Hematopoietic multipotent progenitor cell (in vitro differentiated cells): ENCODE measurements at regions not wholly inside any gene's neighbourhood (a gene's known extent, or its start where the extent isn't known, plus 50 kb on each side); places are given as distances from the start of the nearest gene placed in this dataset.

Experiments used
- DNase-seq, 3 donors: peaks; one replicate each; pipeline ENCODE4 v3.0.0-alpha.2; 2011 to 2015; ENCODE audit warnings: low read depth in 2 of 3, low spot score in 2 of 3

DNA sequence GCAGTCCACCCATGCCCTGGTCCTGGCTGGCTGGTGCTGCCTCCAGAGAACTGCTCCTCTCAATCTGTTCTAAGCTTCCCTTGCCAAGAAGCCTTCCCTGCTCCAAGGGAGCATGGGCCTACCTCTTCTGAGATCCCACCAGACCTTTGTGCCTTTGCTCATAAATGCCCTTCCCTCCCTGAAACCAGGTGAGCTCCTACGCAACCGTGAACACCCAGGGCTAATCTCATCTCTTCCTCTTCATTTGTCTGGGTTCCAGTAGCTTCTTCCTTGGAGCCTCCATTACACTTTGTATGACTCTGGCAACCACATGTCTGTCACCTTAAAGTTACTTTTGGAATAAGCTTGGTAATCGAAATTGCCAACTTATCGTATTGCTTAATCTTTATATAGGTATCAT lies 270.6 kb downstream of the PBX3 start:
- no peak for DNase-seq

DNA sequence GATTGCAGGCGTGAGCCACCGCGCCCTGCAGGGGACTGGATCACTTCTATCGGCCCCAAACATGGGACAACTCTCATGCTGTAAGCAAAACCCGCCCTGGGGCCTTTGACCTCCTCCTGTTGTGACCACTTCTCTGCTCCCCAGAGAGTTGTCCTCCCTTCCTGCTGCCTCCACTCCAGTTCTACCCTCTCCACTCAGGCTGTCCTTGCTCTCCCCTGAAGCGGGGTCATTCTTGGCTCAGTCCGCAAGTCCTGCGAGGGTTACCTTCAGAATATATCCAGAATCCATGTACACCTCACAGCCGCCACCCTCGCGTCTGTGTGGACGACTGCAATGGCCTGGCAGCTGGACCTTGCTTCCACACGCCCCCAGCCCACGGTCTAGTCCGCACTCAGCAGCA lies 273.7 kb downstream of the PBX3 start:
- no peak for DNase-seq

DNA sequence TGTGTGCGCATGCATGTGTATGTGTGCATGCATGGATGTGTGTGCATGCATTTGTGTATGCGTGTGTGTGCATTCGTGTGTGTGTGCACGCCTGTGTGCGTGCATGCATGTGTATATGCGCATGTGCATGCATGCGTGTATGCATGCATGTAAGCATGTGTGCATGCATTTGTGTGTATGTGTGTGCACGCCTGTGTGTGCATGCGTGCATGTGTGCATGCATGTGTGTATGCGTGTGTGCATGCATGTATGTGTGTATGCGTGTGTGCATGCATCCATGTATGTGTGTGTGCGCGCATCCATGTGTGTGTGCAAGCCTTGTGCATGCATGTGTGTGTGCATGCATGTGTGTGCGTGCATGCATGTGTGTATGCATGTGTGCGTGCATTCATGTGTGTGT lies 276.8 kb downstream of the PBX3 start:
- DNase-seq, result no peak

DNA sequence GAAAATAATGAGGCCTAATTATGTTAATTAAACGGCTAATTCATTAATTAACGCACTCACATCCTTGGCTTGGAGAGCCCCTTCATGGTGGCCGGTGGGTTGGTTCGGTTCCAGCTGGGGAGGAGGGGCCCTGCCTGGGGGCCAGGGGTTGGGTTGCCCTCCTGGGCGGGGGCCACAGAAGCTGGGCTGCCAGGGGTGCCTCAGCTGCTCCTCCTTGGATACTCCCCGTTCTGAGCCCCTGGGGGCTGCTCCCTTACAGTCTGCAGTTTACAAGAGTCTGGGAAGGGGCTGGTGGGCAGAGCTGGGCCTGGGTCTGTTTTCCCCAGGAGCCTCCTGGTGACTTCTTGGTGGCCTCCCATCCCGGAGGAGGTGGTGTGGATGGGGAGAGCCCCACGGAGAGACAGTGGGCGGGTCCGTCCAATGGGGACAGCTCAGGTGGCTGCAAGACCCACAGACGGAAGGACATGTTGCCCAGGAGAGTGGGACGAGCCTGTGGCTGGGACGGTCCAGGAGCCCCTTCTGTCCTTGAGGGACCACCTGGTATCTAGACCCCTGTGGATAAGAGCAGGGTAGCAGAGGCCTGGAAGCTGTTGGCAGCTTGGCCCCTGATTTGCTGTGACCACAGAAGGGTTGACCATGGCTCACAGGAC lies 277.5 kb downstream of the PBX3 start:
- DNase-seq, result no peak

DNA sequence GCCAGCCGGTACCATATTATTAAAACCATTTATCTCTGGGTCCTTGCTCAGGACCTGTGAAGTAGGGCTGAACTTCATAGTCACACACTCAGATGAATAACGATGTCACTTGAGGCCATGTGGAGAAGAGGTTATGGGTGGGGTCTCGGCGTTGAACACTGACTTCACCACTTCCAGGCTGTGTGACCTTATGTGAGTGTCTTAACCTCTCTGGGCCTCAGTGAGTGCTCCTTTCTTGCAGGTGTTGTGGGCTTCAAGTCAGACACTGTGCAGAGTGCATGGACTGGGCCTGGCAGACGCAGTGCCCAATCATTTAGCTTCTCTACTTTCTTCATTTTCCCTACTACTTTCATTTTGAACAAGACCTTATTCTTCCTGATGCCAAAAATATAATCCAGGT lies 278.8 kb downstream of the PBX3 start:
- DNase-seq, result no peak

DNA sequence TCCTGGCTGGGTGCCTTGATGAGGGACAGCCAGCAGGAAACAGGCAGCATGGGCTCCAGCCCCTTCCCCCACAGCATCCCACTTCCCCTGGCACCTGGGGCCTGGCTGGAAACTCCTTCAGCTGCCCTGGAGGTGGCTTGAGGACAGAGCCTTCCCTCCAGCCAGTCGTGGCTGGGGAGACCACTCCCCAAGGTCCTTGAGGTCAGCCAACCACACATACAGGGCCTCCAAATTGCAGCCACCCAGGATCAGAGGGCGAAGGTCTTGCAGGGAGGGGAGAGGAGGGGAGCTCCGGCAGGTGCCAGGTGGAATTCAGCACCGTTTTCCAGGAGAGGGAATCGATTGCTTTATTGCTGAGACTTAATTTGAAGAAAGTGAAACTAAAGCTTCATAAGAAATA lies 280.4 kb downstream of the PBX3 start:
- no peak for DNase-seq

DNA sequence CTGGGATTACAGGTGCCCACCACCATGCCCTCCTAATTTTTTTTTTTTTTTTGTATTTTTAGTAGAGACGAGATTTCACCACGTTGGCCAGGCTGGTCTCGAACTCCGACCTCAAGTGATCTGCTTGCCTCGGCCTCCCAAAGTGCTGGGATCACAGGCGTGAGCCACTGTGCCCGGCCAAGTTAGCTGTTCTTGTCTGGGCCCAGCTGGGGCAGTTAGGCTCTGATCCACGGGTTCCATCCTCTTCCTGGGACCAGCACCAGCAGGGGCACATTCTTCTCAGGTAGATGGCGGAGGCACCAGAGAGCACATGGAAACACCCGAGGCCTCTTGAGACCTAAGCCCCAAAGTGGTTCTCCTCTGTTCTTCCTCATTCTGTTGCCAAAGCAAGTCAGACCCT lies 281.6 kb downstream of the PBX3 start:
- no peak for DNase-seq

DNA sequence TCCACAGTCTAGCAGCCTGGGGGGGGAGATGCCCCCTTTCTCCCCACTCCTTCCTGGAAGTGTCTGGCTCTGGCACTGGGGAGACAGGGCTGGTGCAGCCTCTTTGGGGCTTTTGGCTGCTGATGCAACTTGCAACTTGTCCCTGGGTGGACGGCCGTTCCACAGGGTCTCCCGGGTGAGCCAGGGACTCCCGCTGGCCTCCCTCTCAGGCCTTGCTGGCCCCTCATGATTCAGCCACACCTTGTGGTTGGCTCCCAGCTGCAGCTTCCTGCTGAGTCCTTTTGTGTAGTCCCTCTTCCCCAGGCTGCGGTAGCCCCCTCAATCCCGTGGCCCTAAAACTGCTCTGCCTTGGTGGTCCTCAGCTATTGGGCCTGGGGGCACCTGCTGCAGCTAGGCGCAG lies 283.5 kb downstream of the PBX3 start:
- no peak for DNase-seq

DNA sequence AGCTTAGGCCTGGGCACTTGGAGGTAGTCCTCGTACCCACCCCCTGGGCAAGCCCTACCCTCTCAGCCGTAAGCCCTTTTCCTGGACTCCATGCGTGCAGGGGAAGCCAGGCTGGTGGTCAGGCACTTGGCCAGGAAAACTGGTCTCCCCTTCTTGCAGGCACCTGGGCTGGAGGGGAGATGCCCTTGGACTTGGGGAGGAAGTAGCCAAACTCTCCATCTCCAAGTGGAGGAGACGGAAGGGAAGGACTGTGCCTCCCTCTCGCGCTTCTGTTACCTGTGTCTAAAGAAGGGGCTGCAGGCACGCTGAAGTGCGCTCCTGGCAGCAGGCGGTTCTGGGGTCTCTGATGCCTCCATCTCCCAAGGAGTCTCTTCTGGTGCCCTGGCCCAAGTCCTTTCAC lies 283.9 kb downstream of the PBX3 start:
- no peak for DNase-seq

DNA sequence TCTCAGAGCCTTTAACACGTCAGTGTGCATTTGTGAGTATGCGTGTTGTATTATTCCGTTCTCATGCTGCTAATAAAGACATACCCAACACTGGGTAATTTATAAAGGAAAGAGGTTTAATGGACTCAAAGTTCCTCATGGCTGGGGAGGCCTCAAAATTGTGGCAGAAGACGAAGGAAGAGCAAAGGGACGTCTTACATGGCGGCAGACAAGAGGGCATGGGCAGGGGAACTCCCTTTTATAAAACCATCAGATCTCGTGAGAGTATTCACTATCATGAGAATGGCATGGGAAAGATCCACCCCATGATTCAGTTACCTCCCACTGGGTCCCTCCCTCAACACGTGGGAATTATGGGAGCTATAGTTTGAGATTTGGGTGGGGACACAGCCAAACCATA lies 285.0 kb downstream of the PBX3 start:
- no peak for DNase-seq

DNA sequence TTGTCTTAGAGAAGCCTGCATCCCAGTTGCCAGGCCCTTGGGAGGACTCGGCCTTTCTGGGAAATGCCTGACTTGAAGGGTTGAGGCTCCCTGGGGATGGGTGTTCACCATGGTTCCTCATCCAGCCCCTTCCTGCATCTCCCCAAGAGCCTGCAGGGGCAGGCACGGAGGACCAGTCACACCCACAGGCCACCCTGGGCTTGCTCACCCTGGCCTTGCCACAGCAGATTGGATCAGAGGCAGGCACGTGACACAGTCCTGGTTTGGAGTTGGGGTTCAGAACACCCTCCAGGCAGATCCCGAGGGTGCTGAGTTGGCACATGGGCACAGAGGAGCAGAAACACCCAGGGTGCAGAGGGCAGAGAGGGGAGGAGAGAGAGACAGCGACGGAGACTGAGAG lies 286.1 kb downstream of the PBX3 start:
- no peak for DNase-seq

DNA sequence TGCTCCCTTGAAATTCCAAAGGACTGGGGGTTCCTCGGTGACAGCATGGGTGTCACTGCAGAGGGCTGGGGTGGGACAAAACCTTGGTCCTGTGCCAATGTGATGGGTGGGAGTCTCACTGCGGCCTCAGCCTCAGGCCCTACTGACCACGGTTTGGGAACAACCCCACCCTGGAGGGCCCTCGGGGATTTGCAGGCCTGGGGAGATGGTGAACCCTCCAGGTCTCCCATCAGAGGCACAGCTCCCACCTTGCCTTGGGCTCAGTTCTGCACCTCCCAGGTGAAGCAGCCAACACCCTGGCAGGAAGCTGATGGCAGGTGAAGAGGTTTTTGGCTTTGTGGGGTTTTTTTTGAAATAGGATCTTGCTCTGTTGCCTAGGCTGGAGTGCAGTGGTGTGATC lies 286.8 kb downstream of the PBX3 start:
- no peak for DNase-seq

DNA sequence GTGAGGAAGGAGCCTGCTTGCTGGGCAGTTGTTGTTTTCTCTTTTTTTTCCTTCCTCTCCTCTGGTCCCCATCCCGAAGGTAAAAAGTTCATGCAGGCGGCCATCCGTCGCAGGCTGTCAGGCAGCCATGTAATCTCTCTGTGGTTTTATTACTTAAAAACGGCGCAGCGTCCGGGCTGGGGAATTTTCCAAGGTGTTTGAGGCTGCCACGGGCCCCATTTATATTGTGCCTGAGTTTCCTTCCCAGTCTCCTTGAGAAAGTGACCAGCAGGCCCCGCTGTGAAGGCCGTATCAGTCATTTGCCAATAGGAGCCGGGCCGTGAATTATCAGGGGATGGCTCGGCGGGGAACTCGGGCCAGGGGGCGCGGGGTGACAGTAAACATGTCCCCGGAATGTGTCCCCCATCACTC lies 289.7 kb downstream of the PBX3 start:
- DNase-seq, result no peak

DNA sequence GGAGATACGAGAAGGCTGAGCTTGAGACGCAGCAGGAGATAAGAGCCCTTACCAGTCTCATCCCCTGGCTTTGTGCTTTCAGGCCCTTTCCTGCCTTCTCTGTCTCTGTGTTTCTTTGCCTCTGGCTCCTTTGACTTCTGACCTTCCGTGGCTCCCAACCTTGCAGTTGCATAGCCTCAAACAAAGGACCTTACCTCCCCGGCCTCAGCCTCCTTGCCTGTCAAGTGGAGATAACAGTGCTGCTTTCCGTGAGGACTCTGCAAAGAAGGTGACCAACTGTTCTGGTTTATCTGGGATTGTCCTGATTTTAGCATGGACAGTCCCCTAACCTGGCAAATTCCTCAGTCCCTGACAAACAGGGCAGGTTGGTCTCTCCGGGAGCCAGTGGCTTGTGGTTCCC lies 287.8 kb upstream of the MVB12B start:
- no peak for DNase-seq

DNA sequence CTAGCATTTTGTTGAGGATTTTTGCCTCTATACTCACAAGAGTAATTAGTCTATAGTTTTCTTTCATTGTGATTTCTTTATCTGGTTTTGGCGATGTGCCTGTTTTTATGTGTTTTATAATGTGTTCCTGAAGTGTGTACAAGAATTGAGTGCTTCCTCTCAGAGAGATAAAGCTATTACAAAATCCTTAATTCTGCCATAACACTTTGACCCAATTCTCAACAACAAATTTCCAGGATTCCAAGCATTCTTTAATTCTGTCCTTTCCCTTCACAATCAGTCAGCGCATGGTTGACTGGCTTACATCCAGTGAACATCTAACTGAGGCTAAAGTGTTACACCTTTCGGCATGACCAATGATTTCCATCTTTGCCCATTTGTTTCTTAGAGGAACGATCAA lies 282.9 kb upstream of the MVB12B start:
- no peak for DNase-seq

DNA sequence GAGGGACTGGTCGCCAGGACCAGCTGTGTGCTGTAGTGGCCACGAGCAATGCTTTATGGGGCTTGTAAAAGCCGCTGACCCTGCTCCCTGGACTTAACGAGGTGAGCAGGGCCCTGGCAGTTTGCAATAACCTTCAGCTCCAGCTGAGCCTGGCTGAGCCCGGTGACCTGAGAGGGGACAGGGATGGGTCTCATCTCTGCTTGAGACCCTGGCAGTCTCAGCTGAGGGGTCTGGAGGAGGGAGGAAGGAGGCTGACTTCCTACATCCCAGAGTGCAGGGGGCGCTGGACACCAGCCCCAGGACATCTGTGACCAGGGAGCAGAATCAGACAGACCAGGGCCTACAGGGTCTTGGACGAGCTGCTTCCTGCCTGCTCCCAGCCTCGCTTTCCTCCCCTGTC lies 277.5 kb upstream of the MVB12B start:
- no peak for DNase-seq

DNA sequence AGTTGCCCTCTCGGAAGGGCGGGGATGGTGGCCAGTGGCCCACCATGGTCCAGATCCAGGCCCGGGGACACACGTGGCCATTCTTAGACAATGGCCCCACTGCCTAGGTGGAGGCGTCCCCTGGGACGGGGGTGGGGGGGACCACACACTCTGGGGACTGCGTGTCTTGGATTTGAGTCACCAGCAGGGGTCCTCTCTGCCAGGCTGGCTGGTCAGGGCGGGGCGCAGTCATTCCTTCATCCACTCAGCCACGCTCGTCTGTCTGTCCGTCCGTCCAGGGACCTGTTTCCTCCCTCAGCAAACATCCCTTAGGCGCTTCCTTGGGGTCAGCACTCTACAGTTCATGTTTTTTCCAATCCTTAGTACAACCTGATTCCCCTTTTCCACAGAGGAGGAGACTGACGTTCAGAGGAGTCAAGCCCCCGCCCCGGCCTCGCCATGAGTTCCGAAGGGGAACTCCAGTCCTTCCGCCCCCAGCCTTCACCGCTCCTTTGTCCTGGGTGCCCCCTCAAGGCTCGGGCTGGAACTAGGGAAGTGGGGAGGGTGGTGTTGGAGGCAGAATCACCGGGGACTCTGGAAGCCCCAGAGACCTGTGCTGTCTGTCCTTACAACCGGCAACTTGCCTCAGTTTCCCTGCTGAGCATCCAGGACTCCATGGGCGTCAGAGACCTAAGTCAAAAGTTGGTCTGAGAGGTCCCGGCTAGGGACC lies 276.6 kb upstream of the MVB12B start:
- DNase-seq, result no peak

DNA sequence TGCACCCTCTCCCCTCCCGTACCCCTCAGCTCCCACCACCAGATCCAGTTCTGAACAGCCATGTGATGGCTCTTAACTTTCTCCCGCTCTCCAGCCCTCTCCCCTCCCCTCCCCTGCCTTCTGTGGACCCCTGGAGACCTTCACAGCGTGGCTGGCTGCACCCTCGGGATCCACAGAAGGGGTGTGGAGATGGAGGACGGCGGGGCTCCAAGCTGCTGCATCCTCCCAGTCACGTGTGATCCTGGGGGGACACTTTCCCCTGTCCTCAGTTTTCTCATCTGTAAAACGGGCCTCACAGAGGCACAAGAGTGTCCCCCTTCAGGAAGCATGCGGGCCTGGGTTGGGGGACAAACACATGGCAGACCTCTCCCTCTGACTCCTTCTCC lies 276.0 kb upstream of the MVB12B start:
- DNase-seq, result no peak

DNA sequence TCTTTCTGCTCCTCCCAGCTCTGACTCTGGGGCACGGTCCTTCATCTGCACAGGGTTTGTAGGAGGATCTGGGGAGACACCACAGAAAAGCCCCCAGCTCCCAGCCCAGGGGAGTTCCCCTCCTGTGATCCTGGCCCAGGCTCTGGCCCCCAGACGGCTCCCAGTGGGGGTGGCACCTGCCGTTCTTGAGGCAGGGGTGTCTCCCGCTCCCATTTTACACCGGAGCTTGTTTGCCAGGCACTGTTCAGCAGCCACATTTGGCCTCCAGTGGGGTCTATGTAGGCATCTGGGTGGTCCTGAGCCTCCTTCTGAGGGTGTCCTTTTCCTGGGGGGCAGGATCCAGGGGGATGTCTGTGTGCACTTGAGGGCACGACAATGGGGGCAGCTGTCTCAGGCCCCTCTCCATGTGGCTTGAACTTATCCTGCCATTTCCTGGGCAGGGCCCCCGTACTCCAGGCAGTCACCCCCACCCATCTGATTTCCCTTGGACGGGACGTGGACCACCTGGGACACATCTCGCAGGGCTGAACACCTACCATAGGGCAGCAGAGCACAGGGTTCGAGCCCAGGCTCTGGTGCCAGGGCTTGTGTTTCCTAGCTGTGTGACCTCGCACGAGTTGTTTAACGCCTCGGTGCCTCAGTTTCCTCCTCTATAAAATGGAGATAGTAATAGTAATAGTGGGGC lies 275.0 kb upstream of the MVB12B start:
- no peak for DNase-seq

DNA sequence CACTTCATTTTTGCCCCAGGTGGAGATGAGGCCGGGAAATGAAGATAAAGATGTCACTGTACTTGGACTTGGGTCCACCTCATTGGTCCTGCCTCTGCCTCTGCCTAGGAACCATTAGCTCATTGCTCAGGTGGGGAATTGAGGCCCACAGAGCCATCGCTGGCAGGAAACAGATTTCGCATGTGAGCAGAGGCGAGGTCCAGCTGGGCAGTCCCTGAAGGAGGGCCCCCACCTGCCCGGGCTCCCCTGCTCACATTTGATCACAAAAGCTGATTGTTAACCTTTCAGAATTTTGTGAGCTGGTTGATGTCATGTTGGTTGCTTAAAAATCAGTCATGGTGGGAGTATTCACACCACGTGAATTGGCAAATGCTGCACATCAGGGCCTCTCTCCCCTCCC lies 273.8 kb upstream of the MVB12B start:
- no peak for DNase-seq

DNA sequence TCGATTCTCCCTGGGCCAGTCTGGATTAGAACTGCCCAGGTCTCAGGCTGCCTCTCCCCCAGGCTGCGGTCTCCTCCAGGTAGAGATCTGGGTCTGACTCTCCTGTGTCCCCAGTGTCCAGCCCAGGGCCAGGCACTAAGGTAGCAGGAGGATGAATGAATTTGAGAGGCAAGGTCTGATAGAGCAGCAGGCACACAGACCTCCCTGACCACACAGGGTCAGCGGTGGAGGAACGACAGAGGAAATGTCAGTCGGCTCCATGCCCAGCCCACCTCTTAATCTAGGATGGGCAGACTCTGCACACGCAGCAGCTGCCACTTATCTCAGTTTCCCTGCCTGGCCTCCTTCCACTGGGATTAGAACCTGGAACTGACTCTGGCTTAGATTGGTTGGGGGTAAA lies 272.7 kb upstream of the MVB12B start:
- DNase-seq, result no peak

DNA sequence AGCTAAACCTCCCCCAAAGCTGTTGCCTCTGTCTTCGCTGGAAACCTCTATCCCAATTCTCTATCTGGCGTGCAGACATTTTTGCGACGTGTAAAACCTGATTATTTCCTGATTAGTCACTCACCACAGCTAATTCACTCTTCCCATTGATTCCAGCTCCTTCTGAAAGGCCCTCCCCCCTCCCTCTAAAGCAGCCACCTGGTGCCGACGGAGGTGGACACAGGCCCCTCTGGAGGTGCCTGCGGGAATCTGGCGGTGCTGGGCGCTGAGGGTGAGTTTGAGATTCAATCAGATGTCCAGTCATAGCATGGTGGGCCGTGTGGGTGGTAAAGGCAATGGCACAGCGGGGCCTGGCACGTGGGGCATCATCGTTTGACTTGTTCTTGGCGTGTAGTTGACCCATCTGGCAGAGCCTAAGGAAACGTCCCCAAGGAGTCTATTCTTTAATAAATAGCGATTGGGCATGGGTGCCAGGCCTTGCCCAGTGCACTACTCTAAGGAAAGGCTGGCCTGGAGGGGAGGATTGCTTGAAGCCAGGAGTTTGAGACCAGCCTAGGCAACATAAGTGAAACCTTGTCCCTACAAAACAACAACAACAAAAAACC lies 271.1 kb upstream of the MVB12B start:
- no peak for DNase-seq
